ENCODE measurements at regions not wholly inside any gene's neighbourhood (a gene's known extent, or its start where the extent isn't known, plus 50 kb on each side); places are given as distances from the start of the nearest gene placed in this dataset.

- no peak overlapping the region for H2AFZ ChIP-seq (ENCODE audit: insufficient read depth, low read depth, low read length, poor library complexity, severe bottlenecking)
- H4K20me1 ChIP-seq (ENCODE audit: control insufficient read depth, insufficient read depth, low read length, poor library complexity, severe bottlenecking): no peaks in the 10 kb centered on the region
- intact Hi-C loops (cut with micrococcal nuclease): no loop called here
- H3K27me3 ChIP-seq (replicated peaks in 1 of 4; ENCODE audit: control extremely low read depth in 1 of 4, control insufficient read depth in 3 of 4, insufficient read depth in 4 of 4, low read length in 3 of 4): no peaks in the 10 kb centered on the region
- Mint-ChIP-seq H3K27ac (no peak overlapping the region), H3K27me3 (peaks cover 10% of the 10 kb centered on the region), H3K9me3 (ENCODE audit: insufficient read depth) (no peaks in the 10 kb centered on the region), H3K4me1 (peaks cover 47% of the 10 kb centered on the region), H3K4me3 (no peak overlapping the region)
- no CpG with 5 or more reads among the region's 2 CpGs for WGBS (ENCODE audit: insufficient coverage)
- ChIA-PET POLR2A (no interaction called here), CTCF (no interaction called here)
- H3K4me2 ChIP-seq (replicated peaks; ENCODE audit: low read depth, low read length, poor library complexity, severe bottlenecking): no peak overlapping the region
- H3K4me1 ChIP-seq (ENCODE audit: control insufficient read depth in 2 of 2, insufficient read depth in 2 of 2, low read length in 2 of 2): peaks cover 27 to 36% of the 10 kb centered on the region in 2 donors
- H3K36me3 ChIP-seq (replicated peaks in 1 of 2; ENCODE audit: control extremely low read depth in 1 of 2, control insufficient read depth in 1 of 2, extremely low read depth in 1 of 2, insufficient read depth in 2 of 2, low read length in 1 of 2): no peaks in the 10 kb centered on the region
- H3K79me2 ChIP-seq (ENCODE audit: control insufficient read depth, insufficient read depth, low read length): no peaks in the 10 kb centered on the region
- no peak for DNase-seq
- H3K27ac ChIP-seq (ENCODE audit: low read length in 2 of 2): no peak overlapping the region
- no peak overlapping the region for H3K9ac ChIP-seq (ENCODE audit: low read length)
- no peaks in the 10 kb centered on the region for H3K9me3 ChIP-seq (ENCODE audit: control extremely low read depth in 1 of 3, control insufficient read depth in 2 of 3, insufficient read depth in 1 of 3, low read length in 2 of 3)
- no peak overlapping the region for H3K4me3 ChIP-seq (ENCODE audit: control extremely low read depth in 1 of 5, extremely low read depth in 1 of 5, insufficient read depth in 1 of 5, low read depth in 2 of 5, low read length in 4 of 5)
- ATAC-seq (ENCODE audit: low read depth): no peak
- TF ChIP-seq CTCF (IDR thresholded peaks at IDR 0.05): no peak
- TF ChIP-seq EZH2 (IDR thresholded peaks at IDR 0.05; ENCODE audit: borderline replicate concordance, insufficient read depth, low read depth, low read length, poor library complexity, severe bottlenecking): no peak
Observed at GRCh38 chr5:68373050-68373449, 157.5 kb downstream of the PIK3R1 start.

- intact Hi-C loops (cut with micrococcal nuclease): no loop called here
- TF ChIP-seq CTCF (IDR thresholded peaks at IDR 0.05): no peak
- Histone ChIP-seq H3K36me3 (replicated peaks in 1 of 2; ENCODE audit: control extremely low read depth in 1 of 2, control insufficient read depth in 1 of 2, extremely low read depth in 1 of 2, insufficient read depth in 2 of 2, low read length in 1 of 2) (no peaks in the 10 kb centered on the region), H3K79me2 (ENCODE audit: control insufficient read depth, insufficient read depth, low read length) (no peaks in the 10 kb centered on the region), H3K4me3 (ENCODE audit: control extremely low read depth in 1 of 5, extremely low read depth in 1 of 5, insufficient read depth in 1 of 5, low read depth in 2 of 5, low read length in 4 of 5) (no peak overlapping the region), H4K20me1 (ENCODE audit: control insufficient read depth, insufficient read depth, low read length, poor library complexity, severe bottlenecking) (no peaks in the 10 kb centered on the region), H3K27ac (ENCODE audit: low read length in 2 of 2) (no peak overlapping the region), H2AFZ (ENCODE audit: insufficient read depth, low read depth, low read length, poor library complexity, severe bottlenecking) (no peak overlapping the region), H3K9ac (ENCODE audit: low read length) (no peak overlapping the region), H3K27me3 (replicated peaks in 1 of 4; ENCODE audit: control extremely low read depth in 1 of 4, control insufficient read depth in 3 of 4, insufficient read depth in 4 of 4, low read length in 3 of 4) (peaks cover 0 to 2% (median 0%) of the 10 kb centered on the region in 4 experiments), H3K4me1 (ENCODE audit: control insufficient read depth in 2 of 2, insufficient read depth in 2 of 2, low read length in 2 of 2) (peaks cover 18 to 33% of the 10 kb centered on the region in 2 donors), H3K9me3 (ENCODE audit: control extremely low read depth in 1 of 3, control insufficient read depth in 2 of 3, insufficient read depth in 1 of 3, low read length in 2 of 3) (no peaks in the 10 kb centered on the region), H3K4me2 (replicated peaks; ENCODE audit: low read depth, low read length, poor library complexity, severe bottlenecking) (no peak overlapping the region)
- H3K4me3 Mint-ChIP-seq: no peak overlapping the region
- POLR2A ChIA-PET: no interaction called here
- no CpG with 5 or more reads among the region's 1 CpG for WGBS (ENCODE audit: insufficient coverage)
- CTCF ChIA-PET: no interaction called here
- no peaks in the 10 kb centered on the region for H3K9me3 Mint-ChIP-seq (ENCODE audit: insufficient read depth)
- no peak overlapping the region for H3K27ac Mint-ChIP-seq
- peak; percentile 19 for DNase-seq
- peaks cover 38% of the 10 kb centered on the region for H3K4me1 Mint-ChIP-seq
- H3K27me3 Mint-ChIP-seq: peaks cover 10% of the 10 kb centered on the region
- ATAC-seq (ENCODE audit: low read depth): no peak
Observed at GRCh38 chr5:68374796-68375518, 159.4 kb downstream of the PIK3R1 start.
